GM19099 (cell line): ENCODE measurements at regions not wholly inside any gene's neighbourhood (a gene's known extent, or its start where the extent isn't known, plus 50 kb on each side); places are given as distances from the start of the nearest gene placed in this dataset.

ENCODE experiments used
- POLR2A ChIP-seq: IDR thresholded peaks from 3 replicates; pipeline ENCODE4 v1.6.1; 2011; ENCODE audit warnings: low read depth; ENCODE audit not compliant: insufficient read length; ENCODE audit errors: extremely low read depth

GRCh38 chr3:177609613-177610012 is 412.3 kb upstream of the TBL1XR1 start:
- TF ChIP-seq POLR2A = no peak

GRCh38 chr3:177610262-177610661 is 413.0 kb upstream of the TBL1XR1 start:
- TF ChIP-seq POLR2A = no peak

- TF ChIP-seq POLR2A = no peak
Observed at GRCh38 chr3:177610686-177611633, 413.7 kb upstream of the TBL1XR1 start.

- no peak for TF ChIP-seq POLR2A
Observed at GRCh38 chr3:177611752-177612334, 414.6 kb upstream of the TBL1XR1 start.

- TF ChIP-seq POLR2A = no peak
Observed at GRCh38 chr3:177613901-177614300, 416.6 kb upstream of the TBL1XR1 start.

GRCh38 chr3:177615015-177615414 is 417.7 kb upstream of the TBL1XR1 start:
- TF ChIP-seq POLR2A = no peak

- TF ChIP-seq POLR2A = no peak
Observed at GRCh38 chr3:177618873-177619733, 421.8 kb upstream of the TBL1XR1 start.

GRCh38 chr3:177620073-177620472 is 422.8 kb upstream of the TBL1XR1 start:
- TF ChIP-seq POLR2A = no peak

GRCh38 chr3:177622520-177622919 is 425.2 kb upstream of the TBL1XR1 start:
- TF ChIP-seq POLR2A = no peak

GRCh38 chr3:177622982-177623617 is 425.8 kb upstream of the TBL1XR1 start:
- no peak for TF ChIP-seq POLR2A

- TF ChIP-seq POLR2A = no peak
Observed at GRCh38 chr3:177624528-177625495, 427.5 kb upstream of the TBL1XR1 start.

GRCh38 chr3:177626045-177626444 is 428.8 kb upstream of the TBL1XR1 start:
- TF ChIP-seq POLR2A = no peak

- no peak for TF ChIP-seq POLR2A
Observed at GRCh38 chr3:177629276-177629675, 432.0 kb upstream of the TBL1XR1 start.

- TF ChIP-seq POLR2A = no peak
Observed at GRCh38 chr3:177633671-177634207, 436.5 kb upstream of the TBL1XR1 start.

GRCh38 chr3:177640319-177640965 is 443.2 kb upstream of the TBL1XR1 start:
- TF ChIP-seq POLR2A = no peak
